K562 (cell line): ENCODE measurements at regions not wholly inside any gene's neighbourhood (a gene's known extent, or its start where the extent isn't known, plus 50 kb on each side); places are given as distances from the start of the nearest gene placed in this dataset.

Source experiments
- ARID2 ChIP-seq: fragments of 450-650 bp; IDR thresholded peaks from 2 replicates; pipeline ENCODE4 v1.6.1; 2017; ENCODE audit warnings: antibody characterized with exemption, mild to moderate bottlenecking
- CBFB ChIP-seq: sonication (generic); formaldehyde crosslinking; IDR thresholded peaks from 2 replicates; pipeline ENCODE4 v1.4.0; 2020; ENCODE audit warnings: mild to moderate bottlenecking, missing genetic modification reagents
- ELF1 ChIP-seq: fragments of 200-800 bp; sonication (Bioruptor generic); IDR thresholded peaks from 2 replicates; pipeline ENCODE4 v1.6.1; 2016; ENCODE audit warnings: missing genetic modification characterization, missing compliant biosample characterization
- FOXJ2 ChIP-seq: fragments of 200-800 bp; sonication (Bioruptor generic); IDR thresholded peaks from 2 replicates; pipeline ENCODE4 v1.6.1; 2016; ENCODE audit warnings: missing genetic modification characterization, missing compliant biosample characterization
- HMG20B ChIP-seq: fragments of 250-450 bp; sonication (Bioruptor Pico); IDR thresholded peaks from 2 replicates; pipeline ENCODE4 v1.5.0; 2021; ENCODE audit warnings: mild to moderate bottlenecking
- ID3 ChIP-seq, 2 experiments: fragments of 250-450 bp in 1 of 2; fragments of 450-650 bp in 1 of 2; sonication (Bioruptor Pico) in 1 of 2; IDR thresholded peaks; 2 replicates each; pipeline versions ENCODE4 v1.6.1 to v1.8.0; 2016 to 2021; ENCODE audit warnings: mild to moderate bottlenecking in 2 of 2, moderate library complexity in 2 of 2, missing compliant biosample characterization in 1 of 2, missing genetic modification characterization in 1 of 2
- MEIS2 ChIP-seq: fragments of 450-650 bp; IDR thresholded peaks from 2 replicates; pipeline ENCODE4 v1.6.1; 2014; ENCODE audit warnings: mild to moderate bottlenecking; ENCODE audit not compliant: partially characterized antibody
- MTF1 ChIP-seq: fragments of 250-450 bp; sonication (Bioruptor Pico); IDR thresholded peaks from 2 replicates; pipeline ENCODE4 v1.9.0; 2021; ENCODE audit warnings: moderate library complexity, mild to moderate bottlenecking, inconsistent platforms, borderline replicate concordance
- MXI1 ChIP-seq: IDR thresholded peaks from 2 replicates; pipeline ENCODE4 v1.6.1; 2011; ENCODE audit warnings: low read depth, mild to moderate bottlenecking, improper control_type of control experiment, low read length
- SREBF1 ChIP-seq: fragments of 150-350 bp; IDR thresholded peaks from 2 replicates; pipeline ENCODE4 v1.6.1; 2014; ENCODE audit warnings: antibody characterized with exemption, low read depth, low read length, borderline replicate concordance
- TBL1XR1 ChIP-seq, 2 experiments: IDR thresholded peaks; 2 replicates each; pipeline ENCODE4 v1.6.1; 2012; ENCODE audit warnings: improper control_type of control experiment in 2 of 2, low read length in 2 of 2, mild to moderate bottlenecking in 1 of 2
- ZFPM2 ChIP-seq: fragments of 250-450 bp; sonication (Bioruptor Pico); IDR thresholded peaks from 2 replicates; pipeline ENCODE4 v1.5.1; 2022; ENCODE audit warnings: mild to moderate bottlenecking
- TF ChIP-seq, protein P1 (sequence below): fragments of 200-800 bp; sonication (Bioruptor generic); IDR thresholded peaks from 2 replicates; pipeline ENCODE4 v1.6.1; 2016; ENCODE audit warnings: missing genetic modification characterization, missing compliant biosample characterization
- TF ChIP-seq, protein P2 (sequence below): fragments of 450-650 bp; IDR thresholded peaks from 2 replicates; pipeline ENCODE4 v1.6.1; 2014; ENCODE audit warnings: low read depth, mild to moderate bottlenecking, moderate library complexity, borderline replicate concordance
- TF ChIP-seq, protein P3 (sequence below): fragments of 250-450 bp; sonication (Bioruptor Pico); IDR thresholded peaks from 2 replicates; pipeline ENCODE4 v1.4.0; 2020; ENCODE audit warnings: mild to moderate bottlenecking, moderate library complexity

- TF ChIP-seq, protein P1, sequence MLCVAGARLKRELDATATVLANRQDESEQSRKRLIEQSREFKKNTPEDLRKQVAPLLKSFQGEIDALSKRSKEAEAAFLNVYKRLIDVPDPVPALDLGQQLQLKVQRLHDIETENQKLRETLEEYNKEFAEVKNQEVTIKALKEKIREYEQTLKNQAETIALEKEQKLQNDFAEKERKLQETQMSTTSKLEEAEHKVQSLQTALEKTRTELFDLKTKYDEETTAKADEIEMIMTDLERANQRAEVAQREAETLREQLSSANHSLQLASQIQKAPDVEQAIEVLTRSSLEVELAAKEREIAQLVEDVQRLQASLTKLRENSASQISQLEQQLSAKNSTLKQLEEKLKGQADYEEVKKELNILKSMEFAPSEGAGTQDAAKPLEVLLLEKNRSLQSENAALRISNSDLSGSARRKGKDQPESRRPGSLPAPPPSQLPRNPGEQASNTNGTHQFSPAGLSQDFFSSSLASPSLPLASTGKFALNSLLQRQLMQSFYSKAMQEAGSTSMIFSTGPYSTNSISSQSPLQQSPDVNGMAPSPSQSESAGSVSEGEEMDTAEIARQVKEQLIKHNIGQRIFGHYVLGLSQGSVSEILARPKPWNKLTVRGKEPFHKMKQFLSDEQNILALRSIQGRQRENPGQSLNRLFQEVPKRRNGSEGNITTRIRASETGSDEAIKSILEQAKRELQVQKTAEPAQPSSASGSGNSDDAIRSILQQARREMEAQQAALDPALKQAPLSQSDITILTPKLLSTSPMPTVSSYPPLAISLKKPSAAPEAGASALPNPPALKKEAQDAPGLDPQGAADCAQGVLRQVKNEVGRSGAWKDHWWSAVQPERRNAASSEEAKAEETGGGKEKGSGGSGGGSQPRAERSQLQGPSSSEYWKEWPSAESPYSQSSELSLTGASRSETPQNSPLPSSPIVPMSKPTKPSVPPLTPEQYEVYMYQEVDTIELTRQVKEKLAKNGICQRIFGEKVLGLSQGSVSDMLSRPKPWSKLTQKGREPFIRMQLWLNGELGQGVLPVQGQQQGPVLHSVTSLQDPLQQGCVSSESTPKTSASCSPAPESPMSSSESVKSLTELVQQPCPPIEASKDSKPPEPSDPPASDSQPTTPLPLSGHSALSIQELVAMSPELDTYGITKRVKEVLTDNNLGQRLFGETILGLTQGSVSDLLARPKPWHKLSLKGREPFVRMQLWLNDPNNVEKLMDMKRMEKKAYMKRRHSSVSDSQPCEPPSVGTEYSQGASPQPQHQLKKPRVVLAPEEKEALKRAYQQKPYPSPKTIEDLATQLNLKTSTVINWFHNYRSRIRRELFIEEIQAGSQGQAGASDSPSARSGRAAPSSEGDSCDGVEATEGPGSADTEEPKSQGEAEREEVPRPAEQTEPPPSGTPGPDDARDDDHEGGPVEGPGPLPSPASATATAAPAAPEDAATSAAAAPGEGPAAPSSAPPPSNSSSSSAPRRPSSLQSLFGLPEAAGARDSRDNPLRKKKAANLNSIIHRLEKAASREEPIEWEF = no peak
- TF ChIP-seq TBL1XR1 (IDR thresholded peaks at IDR 0.05; ENCODE audit: low read length in 2 of 2) (no peak), MTF1 (no peak), CBFB (CRISPR knock-in tag) (no peak), ARID2 (no peak), MEIS2 (peak; percentile 68), SREBF1 (no peak), HMG20B (no peak), ELF1 (no peak), ZFPM2 (CRISPR knock-in tag) (no peak), MXI1 (no peak), ID3 (CRISPR knock-in tag; IDR thresholded peaks at IDR 0.05) (no peak), ID3 (tag; IDR thresholded peaks at IDR 0.05) (no peak), FOXJ2 (tag) (0 out of 2 replicates have a peak, but pooled peaks have one; percentile 25)
- TF ChIP-seq, protein P2, sequence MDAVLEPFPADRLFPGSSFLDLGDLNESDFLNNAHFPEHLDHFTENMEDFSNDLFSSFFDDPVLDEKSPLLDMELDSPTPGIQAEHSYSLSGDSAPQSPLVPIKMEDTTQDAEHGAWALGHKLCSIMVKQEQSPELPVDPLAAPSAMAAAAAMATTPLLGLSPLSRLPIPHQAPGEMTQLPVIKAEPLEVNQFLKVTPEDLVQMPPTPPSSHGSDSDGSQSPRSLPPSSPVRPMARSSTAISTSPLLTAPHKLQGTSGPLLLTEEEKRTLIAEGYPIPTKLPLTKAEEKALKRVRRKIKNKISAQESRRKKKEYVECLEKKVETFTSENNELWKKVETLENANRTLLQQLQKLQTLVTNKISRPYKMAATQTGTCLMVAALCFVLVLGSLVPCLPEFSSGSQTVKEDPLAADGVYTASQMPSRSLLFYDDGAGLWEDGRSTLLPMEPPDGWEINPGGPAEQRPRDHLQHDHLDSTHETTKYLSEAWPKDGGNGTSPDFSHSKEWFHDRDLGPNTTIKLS = no peak
- TF ChIP-seq, protein P3, sequence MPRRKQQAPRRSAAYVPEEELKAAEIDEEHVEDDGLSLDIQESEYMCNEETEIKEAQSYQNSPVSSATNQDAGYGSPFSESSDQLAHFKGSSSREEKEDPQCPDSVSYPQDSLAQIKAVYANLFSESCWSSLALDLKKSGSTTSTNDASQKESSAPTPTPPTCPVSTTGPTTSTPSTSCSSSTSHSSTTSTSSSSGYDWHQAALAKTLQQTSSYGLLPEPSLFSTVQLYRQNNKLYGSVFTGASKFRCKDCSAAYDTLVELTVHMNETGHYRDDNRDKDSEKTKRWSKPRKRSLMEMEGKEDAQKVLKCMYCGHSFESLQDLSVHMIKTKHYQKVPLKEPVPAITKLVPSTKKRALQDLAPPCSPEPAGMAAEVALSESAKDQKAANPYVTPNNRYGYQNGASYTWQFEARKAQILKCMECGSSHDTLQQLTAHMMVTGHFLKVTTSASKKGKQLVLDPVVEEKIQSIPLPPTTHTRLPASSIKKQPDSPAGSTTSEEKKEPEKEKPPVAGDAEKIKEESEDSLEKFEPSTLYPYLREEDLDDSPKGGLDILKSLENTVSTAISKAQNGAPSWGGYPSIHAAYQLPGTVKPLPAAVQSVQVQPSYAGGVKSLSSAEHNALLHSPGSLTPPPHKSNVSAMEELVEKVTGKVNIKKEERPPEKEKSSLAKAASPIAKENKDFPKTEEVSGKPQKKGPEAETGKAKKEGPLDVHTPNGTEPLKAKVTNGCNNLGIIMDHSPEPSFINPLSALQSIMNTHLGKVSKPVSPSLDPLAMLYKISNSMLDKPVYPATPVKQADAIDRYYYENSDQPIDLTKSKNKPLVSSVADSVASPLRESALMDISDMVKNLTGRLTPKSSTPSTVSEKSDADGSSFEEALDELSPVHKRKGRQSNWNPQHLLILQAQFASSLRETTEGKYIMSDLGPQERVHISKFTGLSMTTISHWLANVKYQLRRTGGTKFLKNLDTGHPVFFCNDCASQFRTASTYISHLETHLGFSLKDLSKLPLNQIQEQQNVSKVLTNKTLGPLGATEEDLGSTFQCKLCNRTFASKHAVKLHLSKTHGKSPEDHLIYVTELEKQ = no peak
Observed at GRCh38 chr2:226607379-226607778, 192.2 kb downstream of the IRS1 start (continued).
